GM12891 (cell line): ENCODE measurements at regions not wholly inside any gene's neighbourhood (a gene's known extent, or its start where the extent isn't known, plus 50 kb on each side); places are given as distances from the start of the nearest gene placed in this dataset.

Experiments used
- PAX5 ChIP-seq: IDR thresholded peaks from 2 replicates; pipeline ENCODE4 v1.6.1; 2011; ENCODE audit warnings: low read length, moderate library complexity, mild to moderate bottlenecking; ENCODE audit not compliant: insufficient read depth, severe bottlenecking
- POLR2A ChIP-seq: IDR thresholded peaks from 2 replicates; pipeline ENCODE4 v1.6.1; 2011; ENCODE audit warnings: low read depth, low read length, control low read depth
- POLR2AphosphoS5 ChIP-seq: IDR thresholded peaks from 2 replicates; pipeline ENCODE4 v1.6.1; 2011; ENCODE audit warnings: low read depth, low read length, control low read depth
- POU2F2 ChIP-seq: IDR thresholded peaks from 2 replicates; pipeline ENCODE4 v1.6.1; 2011; ENCODE audit warnings: low read depth, mild to moderate bottlenecking, control low read depth, low read length, moderate library complexity
- SPI1 ChIP-seq: IDR thresholded peaks from 2 replicates; pipeline ENCODE4 v1.6.1; 2011; ENCODE audit warnings: low read depth, low read length, control low read depth
- TAF1 ChIP-seq: IDR thresholded peaks from 2 replicates; pipeline ENCODE4 v1.6.1; 2011; ENCODE audit warnings: low read depth, low read length, control low read depth

DNA sequence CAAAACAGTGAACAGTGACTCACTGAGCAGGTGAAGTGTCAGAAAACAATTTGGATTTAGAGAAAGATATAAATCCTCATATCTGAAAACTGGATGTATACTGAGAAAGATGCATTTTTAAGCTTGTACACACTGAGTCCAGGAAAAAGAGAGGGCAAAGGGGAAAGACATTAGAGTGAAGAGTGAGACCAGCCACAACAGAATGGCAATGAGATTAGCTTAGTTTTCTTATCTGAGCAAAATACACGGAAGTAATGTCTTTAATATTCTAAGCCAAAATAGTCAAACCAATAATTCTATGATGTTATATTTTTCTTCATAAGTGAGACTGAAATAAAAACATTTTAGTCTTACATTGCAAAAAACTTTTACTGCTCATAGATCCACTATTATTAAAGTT, 236.0 kb downstream of the SLITRK5 start:
- no peak for TF ChIP-seq POLR2A
- TF ChIP-seq TAF1: no peak
- no peak for TF ChIP-seq POLR2AphosphoS5
- no peak for TF ChIP-seq SPI1
- TF ChIP-seq POU2F2: no peak
- TF ChIP-seq PAX5: no peak
